MG63 (cell line): ENCODE measurements at regions not wholly inside any gene's neighbourhood (a gene's known extent, or its start where the extent isn't known, plus 50 kb on each side); places are given as distances from the start of the nearest gene placed in this dataset.

Experiments used
- DNase-seq: peaks from one replicate; pipeline ENCODE4 v3.0.0-alpha.2; 2020
- H3K27me3 ChIP-seq: fragments of 250-450 bp; sonication (Bioruptor Pico); 2 replicates; pipeline ENCODE4 v1.5.1; 2020; ENCODE audit warnings: mild to moderate bottlenecking, moderate library complexity
- H3K36me3 ChIP-seq: fragments of 250-450 bp; sonication (Bioruptor Pico); 2 replicates; pipeline ENCODE4 v1.5.1; 2020; ENCODE audit warnings: mild to moderate bottlenecking, moderate library complexity
- H3K4me3 ChIP-seq: fragments of 250-450 bp; sonication (Bioruptor Pico); 2 replicates; pipeline ENCODE4 v1.5.1; 2020; ENCODE audit warnings: mild to moderate bottlenecking, moderate library complexity
- H3K9me3 ChIP-seq: fragments of 250-450 bp; sonication (Bioruptor Pico); 2 replicates; pipeline ENCODE4 v1.5.1; 2020; ENCODE audit warnings: mild to moderate bottlenecking, moderate library complexity

- H3K36me3 ChIP-seq, result no peaks in the 10 kb centered on the region
- H3K4me3 ChIP-seq, result no peak overlapping the region
- H3K27me3 ChIP-seq, result no peaks in the 10 kb centered on the region
- H3K9me3 ChIP-seq, result no peaks in the 10 kb centered on the region; the same call in 1 of the 2 replicates
- DNase-seq, result no peak
These were observed 505.5 kb downstream of the XPNPEP1 start for GRCh38 chr10:109417803-109418202.

GRCh38 chr10:109412353-109412752, 511.0 kb downstream of the XPNPEP1 start:
- no peaks in the 10 kb centered on the region for H3K36me3 ChIP-seq
- no peaks in the 10 kb centered on the region; the same call in 1 of the 2 replicates for H3K9me3 ChIP-seq
- H3K4me3 ChIP-seq, result no peak overlapping the region
- no peak for DNase-seq
- H3K27me3 ChIP-seq, result no peaks in the 10 kb centered on the region

GRCh38 chr10:109411917-109412316, 511.4 kb downstream of the XPNPEP1 start:
- Histone ChIP-seq H3K4me3 (no peak overlapping the region), H3K9me3 (no peaks in the 10 kb centered on the region; the same call in 1 of the 2 replicates), H3K27me3 (no peaks in the 10 kb centered on the region), H3K36me3 (no peaks in the 10 kb centered on the region)
- no peak for DNase-seq

GRCh38 chr10:109405338-109405737, 518.0 kb downstream of the XPNPEP1 start:
- Histone ChIP-seq H3K4me3 (no peak overlapping the region), H3K27me3 (no peaks in the 10 kb centered on the region), H3K36me3 (no peaks in the 10 kb centered on the region), H3K9me3 (no peaks in the 10 kb centered on the region)
- DNase-seq, result peak; percentile 6

- no peaks in the 10 kb centered on the region for H3K27me3 ChIP-seq
- H3K36me3 ChIP-seq, result no peaks in the 10 kb centered on the region
- DNase-seq, result no peak
These were observed 519.8 kb downstream of the XPNPEP1 start for GRCh38 chr10:109403551-109403950.

GRCh38 chr10:109393425-109393824, 529.9 kb downstream of the XPNPEP1 start:
- no peak for DNase-seq
- H3K4me3 ChIP-seq, result no peak overlapping the region
- no peaks in the 10 kb centered on the region for H3K27me3 ChIP-seq
- H3K36me3 ChIP-seq, result no peaks in the 10 kb centered on the region
- H3K9me3 ChIP-seq, result no peaks in the 10 kb centered on the region

More at GRCh38 chr10:109403551-109403950, 519.8 kb downstream of the XPNPEP1 start:
- H3K9me3 ChIP-seq, result no peaks in the 10 kb centered on the region
- no peak overlapping the region for H3K4me3 ChIP-seq

GRCh38 chr10:109386921-109387320, 536.4 kb downstream of the XPNPEP1 start:
- H3K4me3 ChIP-seq, result no peak overlapping the region
- DNase-seq, result no peak
- H3K27me3 ChIP-seq, result no peaks in the 10 kb centered on the region
- no peaks in the 10 kb centered on the region for H3K36me3 ChIP-seq
- H3K9me3 ChIP-seq, result no peaks in the 10 kb centered on the region

GRCh38 chr10:109386101-109386500, 537.2 kb downstream of the XPNPEP1 start:
- Histone ChIP-seq H3K4me3 (no peak overlapping the region), H3K9me3 (no peaks in the 10 kb centered on the region), H3K36me3 (no peaks in the 10 kb centered on the region), H3K27me3 (no peaks in the 10 kb centered on the region)
- DNase-seq, result no peak

GRCh38 chr10:109379186-109379585, 544.1 kb downstream of the XPNPEP1 start:
- Histone ChIP-seq H3K4me3 (no peak overlapping the region), H3K9me3 (no peaks in the 10 kb centered on the region), H3K27me3 (no peaks in the 10 kb centered on the region), H3K36me3 (no peaks in the 10 kb centered on the region)
- DNase-seq, result no peak

GRCh38 chr10:109374215-109374614, 549.1 kb downstream of the XPNPEP1 start:
- Histone ChIP-seq H3K9me3 (no peaks in the 10 kb centered on the region), H3K27me3 (no peaks in the 10 kb centered on the region), H3K4me3 (no peak overlapping the region), H3K36me3 (no peaks in the 10 kb centered on the region)
- no peak for DNase-seq

- no peak for DNase-seq
- no peaks in the 10 kb centered on the region for H3K27me3 ChIP-seq
- no peaks in the 10 kb centered on the region for H3K36me3 ChIP-seq
- no peak overlapping the region for H3K4me3 ChIP-seq
- H3K9me3 ChIP-seq, result no peaks in the 10 kb centered on the region
These were observed 564.0 kb downstream of the XPNPEP1 start for GRCh38 chr10:109359316-109359715.

- no peaks in the 10 kb centered on the region for H3K9me3 ChIP-seq
- DNase-seq, result no peak
- no peaks in the 10 kb centered on the region for H3K36me3 ChIP-seq
- no peak overlapping the region for H3K4me3 ChIP-seq
- no peaks in the 10 kb centered on the region for H3K27me3 ChIP-seq
These were observed 565.0 kb downstream of the XPNPEP1 start for GRCh38 chr10:109358325-109358724.

GRCh38 chr10:109348324-109348723, 575.0 kb downstream of the XPNPEP1 start:
- H3K27me3 ChIP-seq, result no peaks in the 10 kb centered on the region
- H3K36me3 ChIP-seq, result no peaks in the 10 kb centered on the region
- H3K4me3 ChIP-seq, result no peak overlapping the region
- no peaks in the 10 kb centered on the region for H3K9me3 ChIP-seq
- DNase-seq, result no peak

GRCh38 chr10:109343293-109343692, 580.0 kb downstream of the XPNPEP1 start:
- no peak for DNase-seq
- Histone ChIP-seq H3K4me3 (no peak overlapping the region), H3K9me3 (no peaks in the 10 kb centered on the region), H3K36me3 (no peaks in the 10 kb centered on the region), H3K27me3 (no peaks in the 10 kb centered on the region)

GRCh38 chr10:109341986-109342385, 581.3 kb downstream of the XPNPEP1 start:
- DNase-seq, result no peak
- H3K36me3 ChIP-seq, result no peaks in the 10 kb centered on the region
- no peak overlapping the region for H3K4me3 ChIP-seq
- no peaks in the 10 kb centered on the region for H3K9me3 ChIP-seq
- H3K27me3 ChIP-seq, result no peaks in the 10 kb centered on the region

GRCh38 chr10:109328001-109328400, 595.3 kb downstream of the XPNPEP1 start:
- no peaks in the 10 kb centered on the region for H3K36me3 ChIP-seq
- no peaks in the 10 kb centered on the region for H3K9me3 ChIP-seq
- no peaks in the 10 kb centered on the region for H3K27me3 ChIP-seq
- H3K4me3 ChIP-seq, result no peak overlapping the region
- DNase-seq, result no peak

- no peaks in the 10 kb centered on the region for H3K36me3 ChIP-seq
- no peak for DNase-seq
- H3K27me3 ChIP-seq, result no peaks in the 10 kb centered on the region
- no peak overlapping the region for H3K4me3 ChIP-seq
- no peaks in the 10 kb centered on the region for H3K9me3 ChIP-seq
These were observed 596.0 kb downstream of the XPNPEP1 start for GRCh38 chr10:109327266-109327665.

- DNase-seq, result no peak
These were observed 598.6 kb downstream of the XPNPEP1 start for GRCh38 chr10:109324721-109325120.

More at GRCh38 chr10:109324721-109325120, 598.6 kb downstream of the XPNPEP1 start:
- Histone ChIP-seq H3K4me3 (no peak overlapping the region), H3K9me3 (no peaks in the 10 kb centered on the region), H3K36me3 (no peaks in the 10 kb centered on the region), H3K27me3 (no peaks in the 10 kb centered on the region)
